Ishikawa (cell line): ENCODE measurements at regions not wholly inside any gene's neighbourhood (a gene's known extent, or its start where the extent isn't known, plus 50 kb on each side); places are given as distances from the start of the nearest gene placed in this dataset.

Experiments
- CEBPB ChIP-seq: IDR thresholded peaks from 2 replicates; pipeline ENCODE4 v1.6.1; 2012
- EGR1 ChIP-seq: IDR thresholded peaks from 2 replicates; pipeline ENCODE4 v1.6.1; 2012
- EP300 ChIP-seq: IDR thresholded peaks from 2 replicates; pipeline ENCODE4 v1.6.1; 2012; ENCODE audit warnings: borderline replicate concordance
- FOXM1 ChIP-seq: IDR thresholded peaks from 2 replicates; pipeline ENCODE4 v1.6.1; 2012; ENCODE audit warnings: low read depth, borderline replicate concordance
- NFIC ChIP-seq: IDR thresholded peaks from 2 replicates; pipeline ENCODE4 v1.6.1; 2012
- TAF1 ChIP-seq: IDR thresholded peaks from 2 replicates; pipeline ENCODE4 v1.6.1; 2012; ENCODE audit warnings: low read depth, mild to moderate bottlenecking
- TCF12 ChIP-seq: IDR thresholded peaks from 2 replicates; pipeline ENCODE4 v1.6.1; 2012; ENCODE audit warnings: low read depth
- YY1 ChIP-seq: IDR thresholded peaks from 2 replicates; pipeline ENCODE4 v1.6.1; 2012; ENCODE audit warnings: low read depth
- TF ChIP-seq, protein P1 (sequence below): IDR thresholded peaks from 2 replicates; pipeline ENCODE4 v1.6.1; 2012; ENCODE audit warnings: low read depth, mild to moderate bottlenecking
- TF ChIP-seq, protein P2 (sequence below): IDR thresholded peaks from 2 replicates; pipeline ENCODE4 v1.6.1; 2012

DNA sequence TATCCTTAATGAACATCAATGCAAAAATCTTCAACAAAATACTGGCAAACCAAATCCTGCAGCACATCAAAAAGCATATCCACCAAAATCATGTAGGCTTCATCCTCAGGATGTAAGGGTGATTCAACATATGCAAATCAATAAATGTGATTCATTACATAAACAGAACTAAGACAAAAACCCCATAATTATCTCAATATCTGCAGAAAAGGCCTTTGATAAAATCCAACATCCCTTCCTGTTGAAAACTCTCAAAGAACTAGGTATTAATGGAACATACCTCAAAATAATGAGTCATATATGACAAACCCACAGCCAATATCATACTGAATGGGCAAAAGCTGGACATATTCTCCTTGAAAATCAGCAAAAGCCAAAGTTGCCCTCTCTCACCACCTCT is 54.6 kb upstream of the DEPDC1 start:
- no peak for TF ChIP-seq YY1
- TF ChIP-seq FOXM1: no peak
- TF ChIP-seq, protein P1, sequence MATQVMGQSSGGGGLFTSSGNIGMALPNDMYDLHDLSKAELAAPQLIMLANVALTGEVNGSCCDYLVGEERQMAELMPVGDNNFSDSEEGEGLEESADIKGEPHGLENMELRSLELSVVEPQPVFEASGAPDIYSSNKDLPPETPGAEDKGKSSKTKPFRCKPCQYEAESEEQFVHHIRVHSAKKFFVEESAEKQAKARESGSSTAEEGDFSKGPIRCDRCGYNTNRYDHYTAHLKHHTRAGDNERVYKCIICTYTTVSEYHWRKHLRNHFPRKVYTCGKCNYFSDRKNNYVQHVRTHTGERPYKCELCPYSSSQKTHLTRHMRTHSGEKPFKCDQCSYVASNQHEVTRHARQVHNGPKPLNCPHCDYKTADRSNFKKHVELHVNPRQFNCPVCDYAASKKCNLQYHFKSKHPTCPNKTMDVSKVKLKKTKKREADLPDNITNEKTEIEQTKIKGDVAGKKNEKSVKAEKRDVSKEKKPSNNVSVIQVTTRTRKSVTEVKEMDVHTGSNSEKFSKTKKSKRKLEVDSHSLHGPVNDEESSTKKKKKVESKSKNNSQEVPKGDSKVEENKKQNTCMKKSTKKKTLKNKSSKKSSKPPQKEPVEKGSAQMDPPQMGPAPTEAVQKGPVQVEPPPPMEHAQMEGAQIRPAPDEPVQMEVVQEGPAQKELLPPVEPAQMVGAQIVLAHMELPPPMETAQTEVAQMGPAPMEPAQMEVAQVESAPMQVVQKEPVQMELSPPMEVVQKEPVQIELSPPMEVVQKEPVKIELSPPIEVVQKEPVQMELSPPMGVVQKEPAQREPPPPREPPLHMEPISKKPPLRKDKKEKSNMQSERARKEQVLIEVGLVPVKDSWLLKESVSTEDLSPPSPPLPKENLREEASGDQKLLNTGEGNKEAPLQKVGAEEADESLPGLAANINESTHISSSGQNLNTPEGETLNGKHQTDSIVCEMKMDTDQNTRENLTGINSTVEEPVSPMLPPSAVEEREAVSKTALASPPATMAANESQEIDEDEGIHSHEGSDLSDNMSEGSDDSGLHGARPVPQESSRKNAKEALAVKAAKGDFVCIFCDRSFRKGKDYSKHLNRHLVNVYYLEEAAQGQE: no peak
- TF ChIP-seq EP300: no peak
- TF ChIP-seq NFIC: no peak
- TF ChIP-seq TAF1: no peak
- TF ChIP-seq CEBPB: no peak
- TF ChIP-seq, protein P2, sequence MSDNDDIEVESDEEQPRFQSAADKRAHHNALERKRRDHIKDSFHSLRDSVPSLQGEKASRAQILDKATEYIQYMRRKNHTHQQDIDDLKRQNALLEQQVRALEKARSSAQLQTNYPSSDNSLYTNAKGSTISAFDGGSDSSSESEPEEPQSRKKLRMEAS: no peak
- no peak for TF ChIP-seq TCF12
- no peak for TF ChIP-seq EGR1
